A549 (cell line): ENCODE measurements at regions not wholly inside any gene's neighbourhood (a gene's known extent, or its start where the extent isn't known, plus 50 kb on each side); places are given as distances from the start of the nearest gene placed in this dataset.
"Not testable (repeated sequence)": the region's sequence is repeated elsewhere in the genome, so short reads cannot be mapped to it uniquely, and the experiment has no call there.

Experiments
- ATAC-seq, 2 experiments: fragments of 200-7000 bp in 1 of 2; fragments of >200 bp in 1 of 2; cut with Nextera tagmentation in 1 of 2; cut with Tn5 transposase in 1 of 2; 3 replicates each; pipeline versions ENCODE4 v1.8.0 to v1.9.1; 2018 to 2020; ENCODE audit warnings: mild to moderate bottlenecking in 1 of 2, moderate library complexity in 1 of 2
- CTCF ChIA-PET: fragments of 300-600 bp; sonication (Branson Sonifier 250); formaldehyde crosslinking; extraction: SDS; loops from one replicate; lab custom pipeline; 2021; ENCODE audit warnings: antibody characterized with exemption, inconsistent platforms; lab: Yijun Ruan, JAX
- POLR2A ChIA-PET: fragments of 350-600 bp; formaldehyde crosslinking; extraction: SDS; loops from one replicate; lab custom pipeline; 2021; ENCODE audit warnings: antibody characterized with exemption, inconsistent platforms; lab: Yijun Ruan, JAX
- DNase-seq, 2 experiments: peaks; one replicate each; pipeline versions ENCODE4 v3.0.0 to v3.0.0-alpha.2; 2011 to 2016; ENCODE audit warnings: low read depth in 1 of 2, low spot score in 1 of 2
- FAIRE-seq: peaks from 2 replicates; lab custom pipeline; 2011; peaks lifted over from hg19 to GRCh38; lab: Jason Lieb, UNC
- H3K27ac ChIP-seq, 2 experiments: fragments of >200 bp; sonication (Bioruptor Twin); formaldehyde crosslinking; 3 replicates each; pipeline ENCODE4 v1.5.1; 2016 to 2017
- H3K4me1 ChIP-seq: fragments of >200 bp; sonication (Bioruptor Twin); formaldehyde crosslinking; 3 replicates; pipeline ENCODE4 v1.6.1; 2016
- H3K4me2 ChIP-seq: fragments of >200 bp; sonication (Bioruptor Twin); formaldehyde crosslinking; 3 replicates; pipeline ENCODE4 v1.6.1; 2016
- H3K4me3 ChIP-seq: fragments of >200 bp; sonication (Bioruptor Twin); formaldehyde crosslinking; 3 replicates; pipeline ENCODE4 v1.5.1; 2016
- H3K9me3 ChIP-seq: fragments of >200 bp; sonication (Bioruptor Twin); formaldehyde crosslinking; 3 replicates; pipeline ENCODE4 v1.6.1; 2016
- CHD2 ChIP-seq: fragments of 150-350 bp; IDR thresholded peaks from 2 replicates; pipeline ENCODE4 v1.6.1; 2014; ENCODE audit warnings: low read length; ENCODE audit not compliant: partially characterized antibody
- CTCF ChIP-seq: fragments of >200 bp; sonication (Bioruptor Twin); formaldehyde crosslinking; IDR thresholded peaks from 3 replicates; pipeline ENCODE4 v1.5.1; 2016
- E2F6 ChIP-seq: IDR thresholded peaks from 2 replicates; pipeline ENCODE4 v1.6.1; 2012; ENCODE audit warnings: low read depth, borderline replicate concordance
- EHF ChIP-seq: fragments of 250-450 bp; sonication (Bioruptor Pico); IDR thresholded peaks from 2 replicates; pipeline ENCODE4 v1.5.0; 2020; ENCODE audit warnings: mild to moderate bottlenecking
- HOXA7 ChIP-seq: fragments of 250-450 bp; sonication (Bioruptor Pico); IDR thresholded peaks from 2 replicates; pipeline ENCODE4 v1.5.0; 2020; ENCODE audit warnings: mild to moderate bottlenecking, moderate library complexity
- HOXB13 ChIP-seq: fragments of 250-450 bp; sonication (Bioruptor Pico); IDR thresholded peaks from 2 replicates; pipeline ENCODE4 v1.5.0; 2020; ENCODE audit warnings: low read depth, mild to moderate bottlenecking, moderate library complexity
- MAFK ChIP-seq: fragments of 450-650 bp; IDR thresholded peaks from 2 replicates; pipeline ENCODE4 v1.6.1; 2014; ENCODE audit not compliant: partially characterized antibody
- MAX ChIP-seq: IDR thresholded peaks from 2 replicates; pipeline ENCODE4 v1.6.1; 2012
- RAD21 ChIP-seq, 2 experiments: fragments of >200 bp in 1 of 2; sonication (Bioruptor Twin) in 1 of 2; formaldehyde crosslinking in 1 of 2; IDR thresholded peaks in 1 of 2; conservative IDR thresholded peaks in 1 of 2; 2 replicates in 1 of 2; 3 replicates in 1 of 2; pipeline ENCODE4 v1.6.1; 2012 to 2018; ENCODE audit warnings: inconsistent platforms in 1 of 2
- RNF2 ChIP-seq: fragments of 200-600 bp; sonication (generic); IDR thresholded peaks from 2 replicates; pipeline ENCODE4 v1.6.1; 2016; ENCODE audit warnings: low read depth, mild to moderate bottlenecking, antibody characterized with exemption, moderate library complexity, borderline replicate concordance
- TP53 ChIP-seq: fragments of 250-450 bp; sonication (Bioruptor Pico); IDR thresholded peaks from 2 replicates; pipeline ENCODE4 v1.5.0; 2021; ENCODE audit warnings: mild to moderate bottlenecking, moderate library complexity
- ZNF302 ChIP-seq: fragments of 250-450 bp; sonication (Bioruptor Pico); IDR thresholded peaks from 2 replicates; pipeline ENCODE4 v1.9.0; 2021; ENCODE audit warnings: inconsistent platforms, mild to moderate bottlenecking, moderate library complexity
- ZSCAN20 ChIP-seq: fragments of 250-450 bp; sonication (Bioruptor Pico); IDR thresholded peaks from 2 replicates; pipeline ENCODE4 v1.8.0; 2022; ENCODE audit warnings: mild to moderate bottlenecking, moderate library complexity
- WGBS: methylation state at CpG from one replicate; pipeline ENCODE4 v1.1.6; 2017; ENCODE audit errors: missing lambda C conversion rate; 5-methylcytosine and 5-hydroxymethylcytosine counted together

- no peak for ATAC-seq
- peak; percentile 85 for TF ChIP-seq MAFK
- no peak for TF ChIP-seq TP53 (CRISPR knock-in tag)
- FAIRE-seq: no peak
- no peak overlapping the region for H3K27ac ChIP-seq
- WGBS: 54% methylated on average over 5 of the region's 5 CpGs
- DNase-seq: peak in 1 of 2 experiments; percentile 9
- ChIA-PET CTCF (no interaction called here), POLR2A (no interaction called here)
- no peaks in the 10 kb centered on the region for H3K9me3 ChIP-seq
- no peaks in the 10 kb centered on the region for H3K4me1 ChIP-seq
- no peak overlapping the region for H3K4me3 ChIP-seq
- H3K4me2 ChIP-seq: no peak overlapping the region
Measured at GRCh38 chr13:65275838-65276630, 1954.1 kb downstream of the PCDH9 start.

- no peaks in the 10 kb centered on the region for H3K9me3 ChIP-seq
- no peaks in the 10 kb centered on the region for H3K4me1 ChIP-seq
- no peak overlapping the region for H3K4me2 ChIP-seq
- H3K4me3 ChIP-seq: no peak overlapping the region
- ChIA-PET POLR2A (no interaction called here), CTCF (no interaction called here)
- no peak for ATAC-seq
- no peak for TF ChIP-seq MAX
- 80% methylated on average over 3 of the region's 3 CpGs for WGBS
- FAIRE-seq: no peak
- DNase-seq: no peak
- H3K27ac ChIP-seq: no peak overlapping the region
Measured at GRCh38 chr13:65275108-65275507, 1955.0 kb downstream of the PCDH9 start.

- H3K4me3 ChIP-seq, ATAC-seq, DNase-seq, FAIRE-seq, H3K9me3 ChIP-seq, CTCF ChIA-PET, H3K4me1 ChIP-seq, H3K4me2 ChIP-seq, POLR2A ChIA-PET, H3K27ac ChIP-seq: not testable (repeated sequence)
- WGBS: 61% methylated on average over 6 of the region's 6 CpGs
Measured at GRCh38 chr13:65273811-65274420, 1956.2 kb downstream of the PCDH9 start.

GRCh38 chr13:65268009-65268408 lies 1962.1 kb downstream of the PCDH9 start:
- ChIA-PET POLR2A (no interaction called here), CTCF (no interaction called here)
- FAIRE-seq (no peak), ATAC-seq (no peak), DNase-seq (no peak)
- H3K4me1 ChIP-seq: no peaks in the 10 kb centered on the region
- H3K27ac ChIP-seq: no peak overlapping the region
- TF ChIP-seq CTCF: no peak
- no peak for TF ChIP-seq RNF2
- TF ChIP-seq ZSCAN20: no peak
- no peak for TF ChIP-seq CHD2
- no peak for TF ChIP-seq HOXB13 (CRISPR knock-in tag)
- H3K4me2 ChIP-seq: no peak overlapping the region
- H3K9me3 ChIP-seq: no peaks in the 10 kb centered on the region
- no peak overlapping the region for H3K4me3 ChIP-seq

GRCh38 chr13:65265988-65266387 lies 1964.1 kb downstream of the PCDH9 start:
- Histone ChIP-seq H3K27ac (no peak overlapping the region), H3K4me3 (no peak overlapping the region), H3K4me1 (no peaks in the 10 kb centered on the region), H3K4me2 (no peak overlapping the region), H3K9me3 (no peaks in the 10 kb centered on the region)
- no peak for FAIRE-seq
- POLR2A ChIA-PET: no interaction called here
- WGBS: 4% methylated on average over 1 of the region's 1 CpG
- no peak for DNase-seq
- CTCF ChIA-PET: no interaction called here
- ATAC-seq: no peak
- TF ChIP-seq EHF (CRISPR knock-in tag): no peak
- TF ChIP-seq RAD21 (conservative IDR thresholded peaks at IDR 0.05 in 1 of 2, IDR thresholded peaks at IDR 0.05 in 1 of 2): no peak
- no peak for TF ChIP-seq HOXA7 (CRISPR knock-in tag)
- TF ChIP-seq E2F6: no peak
- no peak for TF ChIP-seq ZNF302 (CRISPR knock-in tag)
